Posterior cingulate gyrus (tissue), 11 donors: ENCODE measurements at regions not wholly inside any gene's neighbourhood (a gene's known extent, or its start where the extent isn't known, plus 50 kb on each side); places are given as distances from the start of the nearest gene placed in this dataset.

Experiments
- DNase-seq, 10 donors: peaks; one replicate each; pipeline versions ENCODE4 v3.0.0 to v3.0.0-alpha.2; 2020 to 2021; ENCODE audit warnings: mixed read lengths in 3 of 10
- intact Hi-C: fragments of 100-400 bp; cut with DNase I; formaldehyde crosslinking; loops from one replicate; pipeline ENCODE4 v1.15.1; 2023

DNA sequence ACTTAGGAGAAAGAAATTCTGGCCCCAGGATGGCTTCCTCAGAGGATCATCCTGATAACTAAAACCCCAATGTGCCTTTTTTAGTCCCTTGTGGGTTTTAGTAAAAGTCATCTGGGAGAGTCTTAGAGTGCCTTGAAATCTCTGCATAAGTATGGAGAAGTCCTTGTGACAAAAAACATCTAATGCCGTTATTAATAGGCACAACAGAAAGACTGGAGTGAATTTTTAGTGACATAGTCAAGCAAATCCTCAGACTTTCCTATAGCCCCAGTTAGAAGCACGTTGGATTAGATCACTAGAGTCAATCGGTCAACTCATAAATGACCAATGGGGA, 108.2 kb upstream of the MPDZ start:
- intact Hi-C loops: no loop called here
- no peak for DNase-seq

DNA sequence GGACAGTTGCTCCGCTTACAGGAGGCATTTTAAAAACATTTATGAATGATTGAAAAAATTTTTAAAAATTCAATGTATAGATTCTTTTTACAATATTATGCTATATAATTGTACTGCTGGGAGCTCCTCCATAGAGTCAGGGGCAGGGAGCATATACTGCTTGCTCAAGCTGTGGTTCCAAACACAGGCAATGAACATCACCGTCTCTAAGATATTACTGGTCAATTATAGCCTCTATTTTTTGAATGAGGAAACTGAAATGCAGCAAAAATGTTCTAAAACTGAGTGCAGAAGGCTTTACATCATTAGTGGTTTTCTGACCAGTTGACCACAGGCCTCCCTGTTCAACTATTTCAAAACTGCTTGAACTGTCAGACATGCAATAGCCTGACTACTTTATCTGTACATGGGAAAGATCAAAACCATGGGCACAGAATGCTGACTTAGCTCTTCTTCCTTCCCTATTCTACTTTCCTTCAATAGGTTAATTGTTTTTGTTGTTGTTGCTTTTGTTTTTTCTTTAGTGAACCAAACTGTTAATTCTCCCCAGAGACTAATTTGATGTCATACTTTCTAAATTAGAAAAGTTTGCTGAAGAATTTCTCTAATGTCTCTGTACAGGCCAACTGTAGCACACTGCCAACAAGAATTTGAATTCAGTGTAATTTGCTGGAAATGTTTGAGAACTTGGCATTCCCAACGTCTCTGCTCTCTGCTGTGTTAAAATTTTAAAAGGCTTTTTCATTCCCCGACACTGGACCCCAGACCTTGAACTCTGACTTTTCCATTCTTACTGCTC, 107.6 kb upstream of the MPDZ start:
- DNase-seq: no peak

DNA sequence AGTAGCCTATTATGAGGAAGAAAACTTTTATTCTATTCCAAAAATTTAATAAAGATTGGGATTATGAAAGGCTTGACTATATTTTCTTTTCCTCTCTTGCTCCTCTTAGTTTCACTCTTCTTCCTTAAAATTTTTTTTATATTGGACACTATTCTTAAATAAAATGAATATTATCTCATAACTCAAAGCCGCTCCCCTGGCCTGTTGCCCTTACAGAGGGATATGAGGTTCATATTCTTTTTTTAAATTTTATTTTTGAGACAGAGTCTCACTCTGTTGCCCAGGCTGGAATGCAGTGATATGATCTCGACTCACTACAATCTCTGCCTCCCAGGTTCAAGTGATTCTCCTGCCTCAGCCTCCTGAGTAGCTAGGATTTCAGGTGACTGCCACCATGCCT, 106.8 kb upstream of the MPDZ start:
- no peak for DNase-seq
- intact Hi-C loops: no loop called here

More for the DNA sequence above, 107.6 kb upstream of the MPDZ start:
- intact Hi-C loops: no loop called here

DNA sequence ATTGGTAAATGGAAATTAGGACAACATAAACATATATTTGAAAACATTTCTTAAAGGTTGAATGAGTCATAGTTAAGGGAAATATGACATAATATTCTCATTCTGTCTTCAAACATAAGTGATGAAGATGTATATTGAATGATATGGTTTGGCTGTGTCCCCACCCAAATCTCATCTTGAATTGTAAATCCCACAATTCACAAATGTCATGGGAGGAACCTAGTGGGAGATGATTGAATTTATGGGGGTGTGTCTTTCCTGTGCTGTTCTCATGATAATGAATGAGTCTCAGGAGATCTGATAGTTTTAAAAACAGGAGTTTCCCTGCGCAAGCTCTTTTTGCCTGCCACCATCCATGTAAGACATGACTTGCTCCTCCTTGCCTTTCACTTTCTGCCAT, 104.4 kb upstream of the MPDZ start:
- DNase-seq: no peak
- intact Hi-C loops: no loop called here

DNA sequence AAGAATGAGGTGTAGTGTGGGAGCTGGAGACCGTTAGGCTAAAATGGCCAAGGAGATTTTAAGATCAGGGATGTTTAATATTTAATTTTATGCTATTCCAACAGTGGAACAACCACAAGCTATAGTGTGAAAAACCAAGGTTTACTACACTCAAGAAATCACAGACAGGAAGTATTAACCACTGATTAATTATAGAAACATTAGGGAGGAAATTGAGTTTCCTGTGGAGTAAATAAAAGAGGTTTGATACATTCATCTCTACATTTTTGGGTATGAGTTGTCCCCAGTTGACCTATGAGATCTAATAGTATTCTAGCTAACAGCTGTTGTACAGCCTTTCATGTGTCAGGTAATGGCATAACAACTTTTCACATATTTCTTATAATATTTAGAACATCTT, 103.7 kb upstream of the MPDZ start:
- DNase-seq: no peak
- intact Hi-C loops: no loop called here

DNA sequence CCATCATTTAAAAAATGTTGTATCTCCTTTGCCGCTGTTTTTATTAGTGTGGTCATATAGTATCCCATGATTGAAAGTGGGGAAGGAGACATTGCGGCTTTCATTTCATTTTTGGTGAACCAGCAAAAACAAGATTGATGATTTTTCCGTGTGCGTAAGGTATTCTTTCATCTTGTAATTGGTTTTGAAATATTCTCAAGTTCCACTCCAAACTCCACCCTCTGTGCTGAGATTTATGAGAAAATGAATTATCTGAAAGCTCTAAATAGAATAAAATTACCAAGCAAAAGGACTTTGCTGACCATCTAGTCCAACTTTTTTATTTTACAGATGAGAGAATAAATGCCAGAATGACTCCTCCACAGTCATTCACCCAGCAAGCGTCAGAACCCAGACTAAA, 103.1 kb upstream of the MPDZ start:
- no peak for DNase-seq
- intact Hi-C loops: no loop called here

DNA sequence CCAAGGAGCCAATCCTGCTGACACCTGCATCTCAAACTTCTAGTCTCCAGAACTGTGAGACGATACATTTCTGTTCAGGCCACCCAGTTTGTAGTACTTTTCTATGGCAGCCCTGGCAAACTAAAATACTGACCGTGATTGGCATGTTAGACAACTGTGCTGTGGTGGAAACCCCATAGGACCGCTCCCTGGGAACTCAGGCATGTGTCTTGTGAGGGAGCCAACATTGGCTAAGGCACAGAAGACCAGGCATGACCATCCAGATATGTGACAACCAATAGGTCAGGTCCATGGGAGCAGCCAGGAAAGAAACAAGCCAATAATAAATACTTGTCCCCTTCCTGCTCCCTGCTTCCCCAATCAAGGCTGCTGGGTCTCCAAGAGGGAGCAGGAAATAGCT, 101.4 kb upstream of the MPDZ start:
- intact Hi-C loops: no loop called here
- DNase-seq: no peak

DNA sequence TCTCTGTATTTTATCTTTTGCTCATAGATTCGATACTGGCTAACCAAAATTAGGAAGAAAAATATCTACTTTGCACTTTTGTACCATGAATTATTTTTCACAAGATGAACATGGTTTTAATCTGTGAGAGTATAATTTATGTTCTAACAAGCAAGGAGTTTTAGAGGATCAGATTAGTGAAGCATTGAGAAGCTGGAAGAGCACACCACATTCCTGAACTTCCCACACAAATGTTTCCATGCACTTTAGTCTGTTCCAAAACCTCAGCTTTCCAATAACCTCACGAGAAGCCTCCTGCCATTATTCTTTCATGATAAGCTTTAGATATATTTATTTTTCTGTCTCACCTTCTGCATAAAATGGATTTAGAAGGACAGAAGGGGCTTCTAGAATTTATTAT, 98.7 kb upstream of the MPDZ start:
- intact Hi-C loops: no loop called here
- no peak for DNase-seq

DNA sequence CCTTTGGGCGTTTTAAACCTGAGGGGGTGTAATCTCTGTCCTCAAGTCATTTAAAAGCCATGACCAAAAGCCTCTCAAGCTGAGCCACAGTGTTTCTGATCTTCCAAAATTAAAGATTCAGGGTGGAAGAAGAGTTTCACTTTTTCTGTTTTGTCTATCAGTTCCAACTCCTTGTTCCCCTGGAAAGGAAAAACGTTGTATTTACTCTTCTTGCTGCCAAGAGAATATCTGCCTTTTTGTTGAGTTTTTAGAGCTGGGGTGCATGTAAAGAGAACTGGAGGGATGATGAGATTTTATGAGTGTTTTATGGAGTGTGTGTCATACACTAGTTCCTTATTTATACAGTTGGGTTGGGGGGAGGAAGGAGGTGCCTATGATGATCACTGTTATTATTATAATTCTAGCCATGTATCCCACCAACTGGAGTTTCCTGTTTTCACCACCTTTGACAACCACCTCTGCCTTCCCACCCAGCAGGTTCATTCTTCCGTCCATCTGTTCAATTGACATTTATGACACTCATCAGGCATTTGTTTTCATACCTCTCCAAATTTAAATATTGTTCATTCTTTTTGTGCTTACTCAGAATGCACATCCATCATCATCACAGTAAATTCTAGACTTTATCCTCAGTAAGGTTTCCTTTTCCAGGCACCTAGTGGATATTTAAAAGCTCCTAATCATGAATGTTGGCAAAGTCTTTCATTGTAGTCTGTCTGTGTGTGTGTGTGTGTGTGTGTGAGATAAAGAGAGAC, 97.9 kb upstream of the MPDZ start:
- intact Hi-C loops: no loop called here
- no peak for DNase-seq

DNA sequence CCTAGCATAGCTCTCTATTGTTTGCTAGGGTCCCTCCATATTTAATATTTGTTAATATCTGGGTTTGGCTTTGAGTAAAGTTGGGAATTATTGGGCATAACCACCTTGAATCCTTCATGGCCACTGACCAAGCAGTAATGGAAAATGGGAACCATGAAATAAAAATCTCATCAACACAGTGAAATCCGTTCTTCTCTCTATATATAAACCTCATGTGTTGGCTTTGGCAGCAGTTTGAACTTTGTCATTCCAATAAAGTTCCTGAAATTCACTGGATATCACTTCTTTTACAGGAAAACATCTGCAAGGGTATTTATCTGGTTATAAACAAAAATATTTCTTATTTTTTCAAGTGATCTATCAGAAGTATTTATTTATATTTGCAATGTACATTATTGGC, 93.0 kb upstream of the MPDZ start:
- intact Hi-C loops: no loop called here
- no peak for DNase-seq

DNA sequence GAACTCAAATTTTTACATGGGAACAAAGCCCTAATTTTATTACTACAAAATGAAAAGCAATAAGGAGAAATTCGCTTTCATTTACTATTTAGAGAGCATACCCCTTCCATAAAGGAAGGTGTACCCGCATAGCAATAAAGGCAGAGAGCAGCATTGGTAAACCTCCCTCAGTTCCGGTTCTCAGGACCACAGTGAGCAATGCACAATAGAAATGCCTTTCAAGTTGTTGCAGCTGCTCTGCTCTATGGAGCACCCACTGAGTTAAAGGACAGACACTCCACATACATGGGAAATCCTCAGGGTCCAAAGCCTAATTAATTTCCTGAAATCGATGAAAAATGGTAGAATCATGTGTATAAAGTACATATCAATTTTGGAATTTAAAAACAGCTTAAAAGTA, 89.9 kb upstream of the MPDZ start:
- DNase-seq: no peak
- intact Hi-C loops: no loop called here

DNA sequence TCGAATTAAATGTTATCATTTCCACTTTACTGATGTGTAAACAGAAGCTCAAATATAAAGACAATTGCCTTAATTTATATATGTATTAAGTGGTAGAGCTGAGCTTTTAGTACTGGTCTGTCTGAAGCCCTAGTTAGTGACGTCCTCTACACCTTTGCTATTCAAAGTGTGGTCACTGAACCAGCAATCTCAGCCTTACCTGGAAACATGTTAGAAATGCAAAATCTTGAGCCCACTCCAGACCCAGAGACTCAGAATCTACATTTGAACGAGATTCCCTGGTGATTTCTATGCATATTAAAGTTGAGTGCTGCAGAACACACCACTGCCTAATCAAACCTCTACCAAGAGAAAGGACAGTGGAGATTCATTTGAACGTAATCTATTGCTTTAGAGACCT, 88.3 kb upstream of the MPDZ start:
- DNase-seq: no peak
- intact Hi-C loops: no loop called here

DNA sequence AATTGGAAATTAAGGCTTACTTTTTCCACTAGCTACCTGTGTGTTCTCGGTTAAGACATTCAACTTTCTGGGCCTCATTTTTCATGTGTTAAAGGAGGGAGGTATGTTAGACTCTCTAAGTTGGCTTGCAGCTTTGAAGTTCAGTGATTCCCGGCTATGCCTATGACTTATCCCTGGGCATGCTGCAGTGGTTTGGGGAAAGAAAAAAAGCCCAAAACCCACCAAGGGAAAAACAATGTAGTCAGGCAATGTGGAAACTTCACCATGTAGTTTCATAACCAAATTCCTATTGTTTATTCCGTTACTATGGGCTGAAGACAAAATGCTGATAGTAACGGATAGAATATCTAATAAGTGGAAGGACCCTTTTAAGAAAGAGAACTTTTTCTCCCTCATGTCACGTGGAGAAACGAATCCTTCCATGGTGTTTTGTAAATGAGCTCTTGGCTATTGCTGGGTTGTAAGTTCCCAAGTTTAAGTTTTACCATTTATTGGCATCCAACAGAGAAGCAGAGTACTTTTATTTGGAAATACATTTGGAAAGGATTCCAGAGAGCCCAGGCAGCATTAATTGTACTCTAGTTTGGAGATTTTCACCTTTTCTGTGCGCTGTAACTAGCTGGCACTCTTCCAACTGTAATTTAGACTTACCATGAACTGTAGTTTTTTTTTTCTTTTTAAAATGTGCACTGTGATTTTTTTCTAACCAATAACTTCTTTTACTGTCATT, 84.9 kb upstream of the MPDZ start:
- intact Hi-C loops: no loop called here
- no peak for DNase-seq

DNA sequence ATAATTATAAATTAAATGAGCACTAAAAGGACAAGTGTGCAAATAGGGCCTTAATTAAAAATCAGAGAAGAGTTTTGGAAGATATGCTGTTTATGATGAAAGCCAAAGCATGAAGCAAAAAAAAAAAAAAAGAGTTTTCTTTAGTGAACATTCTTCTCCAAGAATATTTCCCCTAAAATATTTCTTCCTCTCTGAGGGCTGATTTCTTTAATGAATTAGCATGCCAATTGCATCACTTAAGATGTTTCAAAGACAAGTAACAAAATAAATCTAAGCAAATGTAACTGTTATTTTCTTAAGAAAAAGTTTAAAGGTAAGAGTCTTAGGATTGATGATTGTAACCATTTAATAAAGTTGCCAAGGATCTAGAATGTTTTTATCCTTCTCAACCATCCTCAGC, 81.6 kb upstream of the MPDZ start:
- DNase-seq: no peak
- intact Hi-C loops: no loop called here

DNA sequence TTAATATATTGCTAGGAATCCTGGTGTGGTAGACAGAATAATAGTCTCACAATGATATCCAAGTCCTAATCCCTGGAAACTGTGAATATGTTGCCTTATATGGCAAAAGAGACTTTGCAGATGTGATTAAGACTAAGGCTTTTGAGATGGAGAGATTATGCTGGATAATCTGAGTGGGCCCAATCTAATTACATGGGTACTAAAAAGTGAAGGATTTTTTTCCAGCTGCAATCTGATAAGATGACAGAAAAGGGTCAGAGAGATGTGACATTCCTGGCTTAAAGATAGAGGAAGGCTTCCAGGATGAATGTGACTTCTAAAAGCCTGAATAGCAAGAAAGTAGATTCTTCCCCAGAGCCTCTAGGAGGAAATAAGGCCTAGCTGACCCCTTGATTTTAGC, 80.7 kb upstream of the MPDZ start:
- no peak for DNase-seq
- intact Hi-C loops: no loop called here

DNA sequence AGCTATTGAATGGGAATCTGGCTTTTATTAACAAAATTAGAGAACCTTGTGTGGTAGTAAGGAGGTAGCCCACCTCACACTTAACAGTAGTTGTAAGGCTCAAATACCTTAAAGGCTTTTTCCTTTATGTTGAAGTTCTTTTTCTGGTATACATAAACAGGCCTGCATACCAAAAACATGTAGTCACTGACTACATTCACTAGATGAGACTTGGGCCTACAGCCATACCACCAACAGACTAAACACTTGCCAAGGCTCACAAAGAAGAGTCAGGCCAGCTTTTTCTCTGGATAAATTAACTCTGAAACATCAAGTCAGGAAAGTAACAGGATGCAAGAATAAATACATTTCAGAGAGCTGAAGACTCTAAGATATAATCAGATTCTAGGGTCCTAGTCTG, 78.6 kb upstream of the MPDZ start:
- no peak for DNase-seq
- intact Hi-C loops: loop anchor here (10.0 kb wide), 1 partner anchor 327 kb away; no protein-coding TSS in a partner anchor

DNA sequence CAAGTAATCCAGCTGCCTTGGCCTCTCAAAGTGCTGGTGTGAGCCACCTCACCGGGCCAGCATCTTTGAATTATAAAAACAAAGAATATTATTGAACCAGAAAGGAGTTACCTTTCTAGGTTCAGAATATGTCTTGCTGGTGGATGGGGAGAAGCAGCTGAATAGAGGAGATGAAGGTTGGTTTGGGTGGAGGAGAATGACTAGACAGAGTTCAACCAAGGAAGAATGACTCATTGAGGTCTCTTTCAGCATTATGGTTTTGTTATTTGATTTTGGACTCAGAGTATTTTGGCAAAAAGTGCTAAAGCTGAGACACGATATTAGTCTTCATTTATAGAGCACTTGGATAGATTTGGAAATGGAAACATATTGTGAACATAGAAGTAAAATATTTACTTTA, 75.2 kb upstream of the MPDZ start:
- intact Hi-C loops: loop anchor here (5.0 to 10.0 kb wide), 2 partner anchors 330 to 1078 kb away; no protein-coding TSS in a partner anchor

DNA sequence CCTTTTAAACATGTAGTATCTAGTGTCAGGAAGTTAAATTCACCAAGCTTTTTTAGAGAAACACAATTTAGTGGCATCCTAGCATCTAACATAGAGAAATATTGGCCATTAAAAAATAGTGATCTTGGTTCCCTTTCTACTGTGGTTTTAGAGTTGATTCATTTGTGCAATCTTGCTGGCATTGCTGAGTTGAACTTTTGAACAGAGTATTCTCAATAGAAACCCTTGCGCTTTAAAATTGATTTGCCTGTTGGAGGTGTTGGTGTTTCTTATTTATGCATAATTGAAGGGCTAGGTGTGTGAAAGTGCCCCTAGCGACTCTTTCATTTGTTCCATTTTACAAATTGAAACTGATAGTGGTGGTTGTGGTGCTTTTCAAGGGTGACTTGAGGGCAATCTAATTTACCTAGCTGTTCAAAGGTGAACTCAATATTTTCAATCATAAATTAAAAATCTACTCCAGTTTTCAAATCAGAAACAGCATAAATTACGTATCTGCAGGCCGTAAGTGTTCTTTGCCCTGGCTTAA, 73.0 kb upstream of the MPDZ start:
- DNase-seq: no peak
- intact Hi-C loops: loop anchor here (5.0 to 10.0 kb wide), 2 partner anchors 332 to 1080 kb away; no protein-coding TSS in a partner anchor

More for the DNA sequence above, 75.2 kb upstream of the MPDZ start:
- no peak for DNase-seq

DNA sequence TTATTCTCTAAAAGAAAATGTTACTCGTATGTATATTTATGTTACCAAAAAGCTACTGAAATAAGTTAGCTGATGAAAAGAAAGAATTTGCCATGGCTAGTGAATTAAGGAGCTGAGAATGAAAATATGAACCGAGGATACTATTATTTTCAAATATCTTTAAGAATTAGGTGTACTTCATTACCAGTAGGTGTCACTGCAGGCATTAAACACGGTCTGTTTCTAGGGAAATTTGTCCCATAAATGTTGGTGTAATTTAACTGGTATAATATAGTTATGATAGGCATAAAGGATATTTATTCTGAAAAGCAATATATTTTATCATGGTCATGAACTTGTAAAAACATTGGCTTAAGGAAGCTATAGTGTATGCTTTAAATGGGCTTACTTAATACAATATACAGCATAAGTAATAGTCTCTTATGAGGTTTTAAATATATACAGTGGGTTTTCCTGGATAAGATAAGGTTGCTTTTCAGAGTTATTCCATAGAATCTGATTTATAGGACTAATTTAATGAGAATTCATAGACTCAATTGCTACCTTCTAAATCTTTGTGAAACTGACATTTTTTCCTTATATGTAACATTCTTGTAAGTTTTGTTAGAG, 72.4 kb upstream of the MPDZ start:
- intact Hi-C loops: loop anchor here (5.0 to 10.0 kb wide), 2 partner anchors 333 to 1080 kb away; no protein-coding TSS in a partner anchor
- DNase-seq: no peak

DNA sequence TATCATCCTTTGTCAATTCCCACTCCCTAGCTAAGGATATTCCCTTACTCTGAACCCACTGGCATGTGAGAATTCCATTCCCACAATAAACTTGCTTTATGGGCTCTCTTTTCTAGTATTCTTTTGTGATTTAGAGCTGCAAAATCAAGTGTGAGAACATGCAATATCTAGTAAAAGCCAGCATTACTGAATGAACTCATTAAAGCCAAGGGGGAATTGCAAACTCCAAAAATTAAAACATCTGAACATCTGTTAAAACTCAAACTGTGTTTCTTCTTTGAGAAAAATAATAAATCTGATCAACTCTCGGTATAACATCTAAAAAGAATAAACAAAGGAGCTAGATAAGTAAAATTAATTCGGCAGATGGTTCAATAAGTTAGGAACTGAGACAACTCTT, 53.1 kb upstream of the MPDZ start:
- DNase-seq: no peak

DNA sequence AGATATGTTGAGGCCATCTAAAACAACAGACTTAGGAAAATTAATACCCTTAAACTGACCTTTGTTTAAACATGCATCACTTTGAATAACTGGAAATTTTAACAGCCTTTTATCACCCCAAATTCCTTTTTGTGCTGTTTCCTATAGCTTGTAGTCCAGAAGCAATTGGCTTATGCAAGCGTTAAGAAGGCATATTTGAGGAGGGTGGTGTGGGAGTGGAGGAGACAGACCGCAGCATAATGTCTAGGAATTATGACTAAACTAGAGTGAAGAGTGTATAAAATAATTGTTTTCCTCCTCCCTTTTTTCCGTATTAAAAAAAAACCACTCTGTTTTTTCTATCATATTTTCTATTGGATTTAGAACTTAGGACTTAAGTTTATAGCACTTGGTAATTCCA, 51.8 kb upstream of the MPDZ start:
- intact Hi-C loops: no loop called here
- no peak for DNase-seq

More for the DNA sequence above, 53.1 kb upstream of the MPDZ start:
- intact Hi-C loops: no loop called here
